ENCODE measurements at regions not wholly inside any gene's neighbourhood (a gene's known extent, or its start where the extent isn't known, plus 50 kb on each side); places are given as distances from the start of the nearest gene placed in this dataset.

DNA sequence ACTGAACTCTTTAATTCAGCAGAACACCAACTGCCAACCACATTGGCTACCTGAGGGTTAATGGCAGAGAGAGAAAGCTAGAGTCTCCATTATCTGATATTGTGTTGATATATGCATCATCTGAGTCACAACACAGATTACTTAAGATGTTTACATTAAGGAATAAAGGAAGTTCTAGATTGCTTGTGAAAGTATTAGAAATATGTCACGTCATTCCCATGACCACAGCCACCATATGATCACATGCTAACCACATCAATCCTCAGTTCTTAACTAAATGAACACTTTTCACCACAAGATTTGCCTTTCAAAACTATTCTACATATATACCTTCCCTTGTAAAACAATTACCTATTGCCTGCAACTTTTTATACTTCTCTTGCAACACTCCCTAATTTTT, 337.9 kb downstream of the FGFR2 start:
- ChIA-PET CTCF (no interaction called here), POLR2A (no interaction called here)
- no peaks in the 10 kb centered on the region for H3K27me3 ChIP-seq (ENCODE audit: control insufficient read depth, insufficient read depth, low read length)
- no peak for DNase-seq (ENCODE audit: low read depth, low spot score)
- no peak overlapping the region for H3K27ac ChIP-seq (ENCODE audit: low read depth, low read length)
- no peak overlapping the region for H3K4me3 ChIP-seq (ENCODE audit: low read depth, low read length)
- TF ChIP-seq, protein P1, sequence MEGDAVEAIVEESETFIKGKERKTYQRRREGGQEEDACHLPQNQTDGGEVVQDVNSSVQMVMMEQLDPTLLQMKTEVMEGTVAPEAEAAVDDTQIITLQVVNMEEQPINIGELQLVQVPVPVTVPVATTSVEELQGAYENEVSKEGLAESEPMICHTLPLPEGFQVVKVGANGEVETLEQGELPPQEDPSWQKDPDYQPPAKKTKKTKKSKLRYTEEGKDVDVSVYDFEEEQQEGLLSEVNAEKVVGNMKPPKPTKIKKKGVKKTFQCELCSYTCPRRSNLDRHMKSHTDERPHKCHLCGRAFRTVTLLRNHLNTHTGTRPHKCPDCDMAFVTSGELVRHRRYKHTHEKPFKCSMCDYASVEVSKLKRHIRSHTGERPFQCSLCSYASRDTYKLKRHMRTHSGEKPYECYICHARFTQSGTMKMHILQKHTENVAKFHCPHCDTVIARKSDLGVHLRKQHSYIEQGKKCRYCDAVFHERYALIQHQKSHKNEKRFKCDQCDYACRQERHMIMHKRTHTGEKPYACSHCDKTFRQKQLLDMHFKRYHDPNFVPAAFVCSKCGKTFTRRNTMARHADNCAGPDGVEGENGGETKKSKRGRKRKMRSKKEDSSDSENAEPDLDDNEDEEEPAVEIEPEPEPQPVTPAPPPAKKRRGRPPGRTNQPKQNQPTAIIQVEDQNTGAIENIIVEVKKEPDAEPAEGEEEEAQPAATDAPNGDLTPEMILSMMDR (IDR thresholded peaks at IDR 0.05; ENCODE audit: low read depth, low read length) = no peak
- peaks cover 14% of the 10 kb centered on the region; the same call in 1 of the 2 replicates for H3K9me3 ChIP-seq (ENCODE audit: control insufficient read depth, insufficient read depth, low read length)

DNA sequence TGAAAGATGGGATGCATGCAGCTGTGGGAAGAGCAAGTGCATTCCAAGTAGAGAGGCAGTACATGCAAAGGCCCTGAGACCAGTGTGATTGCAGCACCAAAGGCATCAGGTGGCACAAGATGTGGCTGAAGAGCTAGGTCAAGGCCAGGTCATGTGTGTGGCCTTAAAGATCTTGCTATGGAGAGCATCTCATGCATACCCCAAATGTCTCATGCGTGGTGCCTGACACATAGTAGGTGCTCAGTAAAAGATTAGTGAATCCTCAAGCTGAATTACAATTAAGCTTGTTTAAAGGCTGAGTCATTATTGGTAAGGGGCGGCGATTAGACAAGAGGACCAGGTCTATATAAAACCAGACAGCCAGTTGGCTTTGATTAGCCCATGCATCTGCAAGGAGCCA, 336.6 kb downstream of the FGFR2 start:
- CTCF ChIA-PET = no interaction called here

DNA sequence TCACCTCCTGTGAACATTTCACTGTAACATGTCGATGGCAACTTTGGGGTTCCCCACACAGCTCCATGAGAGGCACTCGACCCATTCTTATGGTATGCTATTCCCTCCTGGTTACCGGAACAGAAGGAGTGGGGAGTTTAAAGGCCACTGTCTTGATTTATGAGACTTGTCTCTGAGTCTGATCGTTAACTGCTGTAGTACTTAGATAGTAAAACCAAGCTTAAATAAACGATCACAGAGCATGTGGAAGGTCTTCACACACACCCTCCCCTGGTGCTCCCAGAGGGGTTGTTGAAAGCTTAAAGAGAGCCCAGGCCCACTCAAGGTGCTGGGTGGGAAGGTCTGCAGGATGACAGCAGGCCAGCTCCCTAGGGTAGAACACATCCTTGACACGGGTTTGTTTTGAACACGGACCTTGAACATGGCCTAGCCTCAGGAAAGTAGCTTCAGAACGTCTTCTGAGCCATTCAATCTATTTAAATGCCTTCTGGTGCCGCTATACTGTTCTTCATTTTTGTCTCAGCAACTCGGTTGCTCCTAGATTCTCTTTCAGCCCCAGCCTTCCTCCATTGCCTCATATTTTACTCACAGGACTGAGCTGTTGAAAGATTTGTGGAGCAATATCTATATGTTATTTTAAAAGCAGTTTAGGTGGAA, 335.3 kb downstream of the FGFR2 start:
- DNase-seq (ENCODE audit: low read depth, low spot score) = no peak
- H3K27ac ChIP-seq (ENCODE audit: low read depth, low read length) = no peak overlapping the region
- POLR2A ChIA-PET = no interaction called here
- H3K9me3 ChIP-seq (ENCODE audit: control insufficient read depth, insufficient read depth, low read length) = peaks cover 38% of the 10 kb centered on the region
- TF ChIP-seq, protein P1 (IDR thresholded peaks at IDR 0.05; ENCODE audit: low read depth, low read length) = no peak
- CTCF ChIA-PET = no interaction called here
- no peaks in the 10 kb centered on the region for H3K27me3 ChIP-seq (ENCODE audit: control insufficient read depth, insufficient read depth, low read length)
- no peak overlapping the region for H3K4me3 ChIP-seq (ENCODE audit: low read depth, low read length)

More for the DNA sequence above, 336.6 kb downstream of the FGFR2 start:
- TF ChIP-seq, protein P1 (IDR thresholded peaks at IDR 0.05; ENCODE audit: low read depth, low read length) = no peak
- Histone ChIP-seq H3K27me3 (ENCODE audit: control insufficient read depth, insufficient read depth, low read length) (no peaks in the 10 kb centered on the region), H3K4me3 (ENCODE audit: low read depth, low read length) (no peak overlapping the region), H3K27ac (ENCODE audit: low read depth, low read length) (no peak overlapping the region), H3K9me3 (ENCODE audit: control insufficient read depth, insufficient read depth, low read length) (peaks cover 26% of the 10 kb centered on the region)
- DNase-seq (ENCODE audit: low read depth, low spot score) = no peak
- POLR2A ChIA-PET = no interaction called here

DNA sequence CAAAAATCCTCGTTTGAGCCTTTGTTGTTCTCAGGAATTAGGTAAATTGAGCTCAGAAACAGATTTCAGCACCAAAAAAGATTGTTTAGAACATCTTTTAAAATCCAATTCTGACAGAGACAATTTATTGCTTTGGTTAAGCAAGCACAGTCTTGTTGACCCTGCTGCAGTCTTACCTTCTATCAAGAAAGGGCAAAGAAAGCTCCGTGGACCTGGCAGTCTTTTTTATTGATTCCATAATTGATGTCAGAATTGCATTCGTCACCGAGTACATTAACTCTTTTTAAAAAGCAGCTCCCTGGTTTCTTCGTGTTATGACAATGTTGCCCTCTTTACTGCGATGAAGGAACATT, 334.8 kb downstream of the FGFR2 start:
- DNase-seq (ENCODE audit: low read depth, low spot score) = no peak
- Histone ChIP-seq H3K9me3 (ENCODE audit: control insufficient read depth, insufficient read depth, low read length) (peaks cover 38% of the 10 kb centered on the region), H3K27ac (ENCODE audit: low read depth, low read length) (no peak overlapping the region), H3K27me3 (ENCODE audit: control insufficient read depth, insufficient read depth, low read length) (no peaks in the 10 kb centered on the region), H3K4me3 (ENCODE audit: low read depth, low read length) (no peak overlapping the region)
- CTCF ChIA-PET = no interaction called here
- POLR2A ChIA-PET = no interaction called here
- TF ChIP-seq, protein P1 (IDR thresholded peaks at IDR 0.05; ENCODE audit: low read depth, low read length) = no peak

DNA sequence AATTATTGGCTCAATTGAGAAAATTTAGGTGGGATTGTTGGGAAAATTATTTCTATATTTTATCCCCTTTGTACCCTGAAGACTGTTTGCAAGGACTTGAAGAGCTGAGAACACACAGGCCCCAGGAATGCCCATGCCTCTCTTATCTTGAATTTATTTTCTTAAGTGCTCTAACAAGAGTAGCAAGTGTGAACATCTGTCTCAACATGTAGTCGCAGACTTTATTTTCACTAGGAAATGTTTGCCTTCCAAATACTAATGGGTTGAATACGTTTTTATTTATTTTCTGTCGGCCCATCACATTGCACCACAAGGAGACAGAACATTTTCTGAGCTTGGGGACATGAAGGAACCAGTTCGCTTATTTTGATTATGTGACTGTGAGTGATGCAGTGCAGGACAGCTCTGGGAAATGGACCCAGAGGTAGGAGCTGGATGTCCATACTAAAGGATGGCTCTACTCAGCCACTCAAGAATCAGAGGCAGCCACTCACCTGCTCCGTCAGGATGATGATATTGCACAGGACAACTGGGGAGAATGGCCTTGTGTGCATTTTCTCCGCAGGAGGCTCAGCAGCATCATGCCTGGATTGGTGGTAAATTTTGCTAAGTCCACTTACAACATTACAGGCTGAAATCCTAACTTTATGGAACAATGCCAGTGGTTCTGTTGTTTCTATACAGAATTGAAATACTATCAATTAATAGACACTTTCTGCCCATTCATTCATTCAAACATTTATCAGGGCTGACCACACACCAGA, 332.7 kb downstream of the FGFR2 start:
- Histone ChIP-seq H3K27ac (ENCODE audit: low read depth, low read length) (no peak overlapping the region), H3K27me3 (ENCODE audit: control insufficient read depth, insufficient read depth, low read length) (no peaks in the 10 kb centered on the region), H3K4me3 (ENCODE audit: low read depth, low read length) (no peak overlapping the region), H3K9me3 (ENCODE audit: control insufficient read depth, insufficient read depth, low read length) (peaks cover 43% of the 10 kb centered on the region)
- TF ChIP-seq, protein P1 (IDR thresholded peaks at IDR 0.05; ENCODE audit: low read depth, low read length) = no peak
- no peak for DNase-seq (ENCODE audit: low read depth, low spot score)
- POLR2A ChIA-PET = no interaction called here
- CTCF ChIA-PET = no interaction called here
